SIG-M5 treated with dmso at 0.1 percent for 504 hours (cell line): ENCODE measurements at regions not wholly inside any gene's neighbourhood (a gene's known extent, or its start where the extent isn't known, plus 50 kb on each side); places are given as distances from the start of the nearest gene placed in this dataset.
"Not testable (repeated sequence)": the region's sequence is repeated elsewhere in the genome, so short reads cannot be mapped to it uniquely, and the experiment has no call there.

ENCODE experiments used
- DNase-seq: peaks from one replicate; lab custom pipeline; 2025; ENCODE audit not compliant: unreplicated experiment; lab: John Stamatoyannopoulos, UW

- no peak for DNase-seq
Measured at GRCh38 chr18:22796113-22796512, 137.0 kb upstream of the RBBP8 start.

GRCh38 chr18:22800551-22800951, 132.6 kb upstream of the RBBP8 start:
- DNase-seq: no peak

DNA sequence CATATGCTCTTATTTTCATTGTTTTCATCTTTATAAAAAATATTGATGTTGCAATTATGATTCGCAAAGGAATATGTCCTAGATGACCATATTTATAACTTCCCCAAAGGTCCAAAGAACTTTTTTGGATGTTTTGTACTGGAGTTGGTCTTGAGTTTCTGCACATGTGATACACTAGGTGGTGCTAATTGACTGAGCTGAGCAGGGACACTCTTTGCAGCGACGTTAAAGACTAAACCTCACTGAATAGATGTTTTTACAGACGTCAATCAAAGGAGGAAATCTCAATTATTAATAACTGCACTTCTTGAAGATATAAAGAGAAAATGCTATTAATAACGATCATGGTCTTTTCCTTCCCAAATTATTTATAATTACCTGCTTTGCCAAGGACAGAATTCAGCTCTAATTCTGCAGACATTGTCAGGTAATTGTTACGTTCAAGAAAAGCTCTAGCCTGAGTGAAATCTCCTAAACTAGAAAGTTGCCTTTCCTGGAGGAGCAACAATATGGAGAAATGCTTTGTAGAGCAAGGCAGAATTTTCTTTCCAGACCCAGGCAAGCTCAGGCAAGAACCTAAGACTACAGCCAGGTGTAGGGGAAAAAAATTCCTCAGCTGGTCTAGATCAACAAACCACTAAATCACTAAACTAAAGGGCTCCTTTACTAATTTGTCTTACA, 119.3 kb upstream of the RBBP8 start:
- peak; percentile 31 for DNase-seq

- no peak for DNase-seq
Measured at GRCh38 chr18:22814329-22814703, 118.8 kb upstream of the RBBP8 start.

DNA sequence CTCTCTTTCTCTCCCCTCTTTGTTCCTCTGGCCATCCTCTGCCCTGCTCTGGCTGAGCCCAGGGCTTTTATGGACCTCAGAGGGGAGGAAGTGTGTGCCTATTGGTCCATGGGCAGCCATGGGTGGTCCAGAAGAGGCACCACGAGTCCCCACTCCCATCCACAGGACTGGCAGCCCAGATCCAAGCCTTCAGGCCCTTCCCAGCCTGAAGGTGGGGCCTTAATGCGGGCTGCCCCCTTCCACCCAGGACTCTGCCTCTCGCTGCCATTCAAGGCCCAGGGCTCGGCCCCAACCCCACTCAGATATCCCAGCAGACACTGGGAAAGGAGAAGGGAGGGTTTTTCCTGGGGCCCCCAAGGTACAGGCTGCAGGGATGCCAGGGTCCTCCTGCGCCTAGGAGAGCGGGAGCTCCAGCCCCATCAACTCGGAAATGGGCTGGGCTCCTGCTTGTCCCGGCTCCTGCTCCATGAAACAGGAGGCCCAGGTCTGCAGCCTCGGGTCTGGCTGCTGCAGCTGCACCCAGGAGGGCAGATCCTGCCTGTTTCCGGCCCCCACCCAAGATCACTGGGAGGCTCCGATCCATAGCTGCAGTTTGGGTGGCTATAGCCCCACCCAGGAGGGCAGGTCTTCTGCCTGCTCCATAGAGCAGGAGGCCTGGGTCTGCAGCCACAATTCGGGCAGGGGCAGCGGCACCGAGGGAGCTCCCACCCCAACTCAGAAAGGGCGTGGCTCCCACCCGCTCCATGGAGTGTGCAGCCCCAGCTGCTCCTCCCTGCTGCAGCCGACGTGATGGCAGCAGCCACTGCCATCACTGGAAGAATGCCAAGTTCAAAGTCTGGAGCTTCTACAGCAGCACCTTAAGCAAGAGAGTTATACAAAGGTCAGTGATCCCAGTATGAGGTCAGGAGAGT, 116.6 kb upstream of the RBBP8 start:
- DNase-seq: no peak

- no peak for DNase-seq
Measured at GRCh38 chr18:22817844-22818243, 115.3 kb upstream of the RBBP8 start.

DNA sequence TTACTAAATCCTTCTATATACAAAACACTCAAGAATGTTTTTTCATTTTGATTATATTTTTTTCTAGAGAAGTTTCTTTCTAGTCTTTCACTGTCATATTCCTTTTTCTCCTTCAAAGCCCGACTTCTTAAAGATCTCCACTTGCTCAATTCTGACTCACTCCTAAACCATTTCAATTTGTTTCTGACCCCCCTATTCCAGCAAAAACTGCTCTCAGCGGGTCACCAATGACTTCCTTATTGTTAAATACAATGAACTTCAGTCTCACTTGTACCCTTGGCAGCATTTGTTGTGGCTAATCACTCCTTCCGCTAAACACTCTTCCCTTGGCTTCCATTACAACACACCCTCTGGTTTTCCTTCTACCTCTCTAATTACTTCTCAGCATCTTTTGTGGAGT, 111.1 kb upstream of the RBBP8 start:
- DNase-seq: peak; percentile 78

- DNase-seq: no peak
Measured at GRCh38 chr18:22822841-22823508, 110.2 kb upstream of the RBBP8 start.

GRCh38 chr18:22826726-22827125, 106.4 kb upstream of the RBBP8 start:
- no peak for DNase-seq

GRCh38 chr18:22827216-22827615, 105.9 kb upstream of the RBBP8 start:
- DNase-seq: peak; percentile 48

GRCh38 chr18:22827741-22828140, 105.4 kb upstream of the RBBP8 start:
- DNase-seq: peak; percentile 4

- no peak for DNase-seq
Measured at GRCh38 chr18:22828171-22828570, 105.0 kb upstream of the RBBP8 start.

DNA sequence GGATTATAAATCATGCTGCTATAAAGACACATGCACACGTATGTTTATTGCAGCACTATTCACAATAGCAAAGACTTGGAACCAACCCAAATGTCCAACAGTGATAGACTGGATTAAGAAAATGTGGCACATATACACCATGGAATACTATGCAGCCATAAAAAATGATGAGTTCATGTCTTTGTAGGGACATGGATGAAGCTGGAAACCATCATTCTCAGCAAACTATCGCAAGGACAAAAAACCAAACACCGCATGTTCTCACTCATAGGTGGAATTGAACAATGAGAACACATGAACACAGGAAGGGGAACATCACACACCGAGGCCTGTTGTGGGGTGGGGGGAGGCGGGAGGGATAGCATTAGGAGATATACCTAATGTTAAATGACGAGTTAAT, 104.5 kb upstream of the RBBP8 start:
- not testable (repeated sequence) for DNase-seq

DNA sequence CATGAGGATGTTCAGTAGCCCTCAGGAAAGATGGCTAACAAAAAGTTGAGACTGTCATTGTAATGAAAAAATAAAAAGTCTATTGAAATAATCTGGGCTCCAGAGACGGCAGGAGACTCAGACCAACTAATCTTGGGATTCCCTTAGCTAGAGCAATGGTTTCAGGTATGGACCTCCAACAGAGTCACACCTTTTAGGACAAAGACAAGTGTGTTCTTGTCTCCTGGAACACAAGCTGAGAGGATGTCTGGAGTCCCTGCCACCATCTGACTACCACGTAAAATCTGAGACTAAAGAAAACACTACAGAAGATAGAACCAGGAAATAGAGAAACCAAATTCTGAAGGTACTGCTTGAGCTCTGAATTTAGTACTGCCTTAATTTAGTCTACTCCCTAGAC, 103.3 kb upstream of the RBBP8 start:
- no peak for DNase-seq

- peak; percentile 7 for DNase-seq
Measured at GRCh38 chr18:22830511-22830910, 102.6 kb upstream of the RBBP8 start.

- peak; percentile 98 for DNase-seq
Measured at GRCh38 chr18:22831441-22831904, 101.7 kb upstream of the RBBP8 start.

DNA sequence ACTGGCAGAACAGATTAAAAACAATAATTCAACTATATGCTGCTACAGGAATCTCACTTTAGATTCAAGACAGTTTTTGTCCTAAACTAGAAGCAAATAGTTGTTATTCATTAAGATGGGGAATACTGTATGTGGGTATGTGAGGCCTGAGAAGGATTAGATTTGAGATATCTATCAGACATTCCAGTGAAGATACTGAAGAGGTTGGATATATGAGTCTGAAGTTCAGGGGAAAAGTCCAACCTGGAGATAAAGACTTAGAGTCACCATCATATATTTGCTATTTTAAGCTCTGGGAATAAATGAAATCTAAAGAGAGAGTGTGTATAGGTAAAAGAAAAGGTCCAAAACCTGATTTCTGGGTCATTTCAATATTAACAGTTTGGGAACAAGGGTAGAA, 96.2 kb upstream of the RBBP8 start:
- no peak for DNase-seq

DNA sequence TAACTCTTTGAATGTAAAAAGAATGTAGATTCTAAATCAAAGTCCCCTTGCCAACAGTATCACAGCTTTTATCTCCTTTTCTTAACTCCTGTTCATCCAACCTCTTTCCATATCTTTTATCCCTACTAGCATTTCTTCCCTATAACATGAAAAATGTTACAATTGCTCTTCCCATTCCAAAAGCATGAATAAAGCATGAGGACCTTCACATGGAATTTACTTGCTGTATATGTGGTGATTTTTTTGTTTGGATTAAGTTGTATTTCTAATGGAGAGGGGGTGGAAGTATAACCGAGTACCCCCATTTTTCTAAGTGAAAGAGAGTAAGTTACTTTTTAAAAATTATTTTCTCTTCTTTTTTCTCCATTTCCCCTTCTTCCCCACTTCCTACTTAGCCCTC, 94.9 kb upstream of the RBBP8 start:
- no peak for DNase-seq

GRCh38 chr18:22838639-22839277, 94.4 kb upstream of the RBBP8 start:
- no peak for DNase-seq

GRCh38 chr18:22839340-22839821, 93.7 kb upstream of the RBBP8 start:
- no peak for DNase-seq

GRCh38 chr18:22840606-22841144, 92.5 kb upstream of the RBBP8 start:
- DNase-seq: no peak
